Naive thymus-derived CD4-positive, alpha-beta T cell (primary cell): ENCODE measurements at regions not wholly inside any gene's neighbourhood (a gene's known extent, or its start where the extent isn't known, plus 50 kb on each side); places are given as distances from the start of the nearest gene placed in this dataset.

Source experiments
- ATAC-seq: fragments of 150-1000 bp; cut with Tn5 transposase; 2 replicates; pipeline ENCODE4 v1.10.0; 2021; ENCODE audit warnings: mild to moderate bottlenecking, moderate library complexity
- CTCF ChIA-PET: fragments of 350-600 bp; sonication (Branson Sonifier 250); formaldehyde crosslinking; loops from one replicate; lab custom pipeline; 2021; ENCODE audit warnings: antibody characterized with exemption; lab: Charles Lee
- POLR2A ChIA-PET: fragments of 350-600 bp; sonication (Branson Sonifier 250); formaldehyde crosslinking; loops from one replicate; lab custom pipeline; 2021; ENCODE audit warnings: antibody characterized with exemption, inconsistent platforms; lab: Charles Lee
- DNase-seq, 9 donors: peaks; one replicate each; pipeline versions ENCODE4 v3.0.0 to v3.0.0-alpha.2; 2020 to 2022; ENCODE audit warnings: mixed read lengths in 1 of 9
- H3K27ac ChIP-seq: one replicate; pipeline ENCODE4 v1.7.0; 2013; ENCODE audit warnings: mild to moderate bottlenecking, low read depth, low read length, moderate library complexity
- H3K27me3 ChIP-seq, 2 donors: one replicate each; pipeline ENCODE4 v1.7.0; 2013; ENCODE audit warnings: low read length in 2 of 2, mild to moderate bottlenecking in 2 of 2, moderate library complexity in 2 of 2; ENCODE audit not compliant: control insufficient read depth in 2 of 2, insufficient read depth in 2 of 2
- H3K36me3 ChIP-seq, 3 experiments: 1 replicate in 2 of 3; 2 replicates in 1 of 3; pipeline ENCODE4 v1.7.0; 2013; ENCODE audit warnings: low read length in 3 of 3, mild to moderate bottlenecking in 3 of 3, moderate library complexity in 1 of 3; ENCODE audit not compliant: insufficient read depth in 3 of 3, control insufficient read depth in 2 of 3
- H3K4me1 ChIP-seq, 2 donors: one replicate each; pipeline ENCODE4 v1.7.0; 2013; ENCODE audit warnings: low read length in 2 of 2, mild to moderate bottlenecking in 2 of 2, moderate library complexity in 1 of 2; ENCODE audit not compliant: control insufficient read depth in 2 of 2, insufficient read depth in 2 of 2
- H3K4me3 ChIP-seq: 2 replicates; pipeline ENCODE4 v1.7.0; 2013; ENCODE audit warnings: mild to moderate bottlenecking, low read length
- H3K9me3 ChIP-seq, 3 experiments: 1 replicate in 2 of 3; 2 replicates in 1 of 3; pipeline ENCODE4 v1.7.0; 2013; ENCODE audit warnings: low read length in 3 of 3; ENCODE audit not compliant: control insufficient read depth in 2 of 3
- H3K27ac Mint-ChIP-seq, 9 donors: one replicate each; pipeline ENCODE4 v1.8.0; 2020 to 2022; ENCODE audit warnings: mixed read lengths in 9 of 9, mild to moderate bottlenecking in 8 of 9, moderate library complexity in 5 of 9, inconsistent platforms in 2 of 9
- H3K27me3 Mint-ChIP-seq, 5 donors: one replicate each; pipeline ENCODE4 v1.8.0; 2021 to 2022; ENCODE audit warnings: mixed read lengths in 5 of 5, mild to moderate bottlenecking in 1 of 5
- H3K36me3 Mint-ChIP-seq, 5 donors: one replicate each; pipeline ENCODE4 v1.8.0; 2020 to 2022; ENCODE audit warnings: mixed read lengths in 5 of 5, mild to moderate bottlenecking in 3 of 5, inconsistent platforms in 1 of 5
- H3K4me1 Mint-ChIP-seq, 7 donors: one replicate each; pipeline ENCODE4 v1.8.0; 2020 to 2022; ENCODE audit warnings: mixed read lengths in 7 of 7, mild to moderate bottlenecking in 3 of 7, inconsistent platforms in 1 of 7
- H3K4me3 Mint-ChIP-seq, 10 donors: one replicate each; pipeline ENCODE4 v1.8.0; 2020 to 2022; ENCODE audit warnings: mild to moderate bottlenecking in 10 of 10, mixed read lengths in 10 of 10, moderate library complexity in 6 of 10, inconsistent platforms in 2 of 10
- H3K9me3 Mint-ChIP-seq, 11 donors: one replicate each; pipeline ENCODE4 v1.8.0; 2020 to 2022; ENCODE audit warnings: mixed read lengths in 11 of 11, mild to moderate bottlenecking in 4 of 11, inconsistent platforms in 1 of 11, moderate library complexity in 1 of 11
- intact Hi-C, 2 donors: fragments of 100-400 bp; cut with micrococcal nuclease; formaldehyde crosslinking; loops; one replicate each; pipeline ENCODE4 v1.15.1; 2023

DNA sequence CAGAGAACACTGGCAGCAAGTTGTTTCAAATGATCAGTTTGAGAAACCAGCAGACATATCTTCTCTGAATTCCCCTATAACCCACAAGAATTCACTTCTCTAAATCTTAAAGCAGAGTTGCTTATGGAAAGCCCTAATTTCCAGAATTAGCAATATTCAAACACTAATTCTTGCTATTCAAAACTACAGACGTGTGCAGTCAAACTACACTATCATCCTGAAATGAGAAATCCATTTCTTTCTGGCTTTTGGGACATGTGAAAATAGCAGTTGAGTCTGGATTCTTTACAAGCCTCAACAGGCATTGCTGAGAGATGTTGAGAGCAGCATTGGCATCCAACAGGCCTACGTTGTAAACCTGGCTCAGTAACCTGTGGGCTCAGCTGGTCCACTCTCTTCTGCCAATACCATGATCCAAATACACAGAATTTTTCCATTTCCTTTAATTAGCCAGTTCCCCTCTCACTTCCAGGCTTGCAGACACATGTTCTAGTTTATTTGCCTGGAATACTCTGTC lies 74.6 kb upstream of the TMTC1 start:
- H3K4me1 Mint-ChIP-seq = no peaks in the 10 kb centered on the region
- no peaks in the 10 kb centered on the region for H3K36me3 Mint-ChIP-seq
- no peak overlapping the region for H3K4me3 ChIP-seq
- no peak overlapping the region for H3K4me3 Mint-ChIP-seq
- ChIA-PET POLR2A (no interaction called here), CTCF (no interaction called here)
- no peaks in the 10 kb centered on the region for H3K9me3 ChIP-seq
- DNase-seq (no peak), ATAC-seq (no peak)
- no peaks in the 10 kb centered on the region for H3K27me3 ChIP-seq
- H3K27ac ChIP-seq = no peak overlapping the region
- H3K27me3 Mint-ChIP-seq = no peaks in the 10 kb centered on the region
- no peaks in the 10 kb centered on the region for H3K4me1 ChIP-seq
- peaks cover 0 to 9% (median 4%) of the 10 kb centered on the region in 11 donors for H3K9me3 Mint-ChIP-seq
- H3K36me3 ChIP-seq = no peaks in the 10 kb centered on the region
- intact Hi-C loops = no loop called here
- H3K27ac Mint-ChIP-seq = no peak overlapping the region

DNA sequence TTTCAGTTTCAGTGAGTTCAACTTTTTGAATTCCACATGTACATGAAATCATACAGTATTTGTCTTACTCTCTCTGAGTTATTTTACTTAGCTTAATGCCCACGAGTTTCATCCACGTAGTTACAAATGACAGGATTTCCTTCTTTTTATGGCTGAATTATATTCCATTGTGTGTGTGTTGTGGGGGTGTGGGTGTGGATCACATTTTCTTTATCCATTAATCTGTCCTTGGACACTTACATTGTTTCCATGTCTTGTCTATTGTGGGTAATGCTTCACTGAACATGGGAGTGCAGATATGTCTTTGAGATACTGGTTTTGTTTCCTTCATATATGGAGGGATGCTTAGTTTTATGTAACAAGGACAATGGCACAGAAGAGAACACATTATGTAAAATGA lies 63.5 kb upstream of the TMTC1 start:
- ChIA-PET POLR2A (no interaction called here), CTCF (no interaction called here)
- DNase-seq (no peak), ATAC-seq (no peak)
- Histone ChIP-seq H3K27ac (no peak overlapping the region), H3K36me3 (no peaks in the 10 kb centered on the region), H3K4me1 (no peaks in the 10 kb centered on the region), H3K27me3 (no peaks in the 10 kb centered on the region), H3K9me3 (no peaks in the 10 kb centered on the region), H3K4me3 (no peak overlapping the region)
- Mint-ChIP-seq H3K4me1 (no peaks in the 10 kb centered on the region), H3K4me3 (no peak overlapping the region), H3K36me3 (peaks cover 0 to 4% (median 0%) of the 10 kb centered on the region in 5 donors), H3K27ac (no peak overlapping the region), H3K9me3 (peaks cover 3 to 30% (median 13%) of the 10 kb centered on the region in 11 donors), H3K27me3 (no peaks in the 10 kb centered on the region)
- intact Hi-C loops = no loop called here

DNA sequence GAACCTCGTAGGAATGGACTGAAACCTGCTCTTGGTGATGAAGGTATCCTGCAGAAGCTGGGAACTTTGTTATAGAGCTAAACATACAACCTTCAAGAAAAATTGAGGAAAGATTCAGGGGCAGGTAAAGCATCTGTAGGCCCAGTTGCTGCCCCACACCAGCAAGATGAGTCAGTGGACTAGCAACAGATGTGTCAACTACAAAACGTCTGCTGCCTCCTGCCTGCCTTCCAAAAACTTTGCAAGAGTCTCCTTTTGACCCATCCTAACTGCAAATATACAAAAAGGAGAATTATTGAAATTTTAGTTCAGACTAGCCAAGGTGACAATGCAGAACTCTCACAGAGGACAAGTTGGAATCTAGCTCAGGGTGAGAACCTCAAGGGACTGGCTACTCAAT lies 60.9 kb upstream of the TMTC1 start:
- Mint-ChIP-seq H3K4me1 (no peaks in the 10 kb centered on the region), H3K4me3 (no peak overlapping the region), H3K27me3 (no peaks in the 10 kb centered on the region), H3K36me3 (peaks cover 0 to 2% (median 0%) of the 10 kb centered on the region in 5 donors), H3K9me3 (peaks cover 2 to 21% (median 11%) of the 10 kb centered on the region in 11 donors), H3K27ac (no peak overlapping the region)
- no peak for ATAC-seq
- H3K4me3 ChIP-seq = no peak overlapping the region
- no peaks in the 10 kb centered on the region for H3K27me3 ChIP-seq
- CTCF ChIA-PET = no interaction called here
- no peaks in the 10 kb centered on the region for H3K36me3 ChIP-seq
- POLR2A ChIA-PET = no interaction called here
- no peaks in the 10 kb centered on the region for H3K9me3 ChIP-seq
- no peak overlapping the region for H3K27ac ChIP-seq
- intact Hi-C loops = no loop called here
- no peak for DNase-seq
- no peaks in the 10 kb centered on the region for H3K4me1 ChIP-seq

DNA sequence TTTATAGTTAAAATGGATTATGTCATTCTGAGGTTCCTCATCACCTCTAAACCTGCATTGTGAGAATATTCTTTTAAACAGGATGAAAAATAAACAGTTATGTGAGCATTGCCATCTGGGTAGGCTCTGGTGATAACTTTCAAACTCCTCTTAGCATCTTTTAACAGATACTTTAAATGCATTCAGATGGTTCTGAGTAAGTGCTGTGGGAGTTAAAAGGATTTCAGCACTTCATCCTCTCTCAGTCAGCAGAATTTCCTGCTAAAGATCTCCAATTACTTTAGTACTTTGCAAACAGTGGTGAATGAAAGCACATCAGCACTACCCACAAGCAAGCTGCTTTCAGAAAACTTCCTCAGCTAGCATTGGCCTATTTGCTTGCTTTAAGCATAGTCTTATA lies 59.3 kb upstream of the TMTC1 start:
- DNase-seq (no peak), ATAC-seq (no peak)
- ChIA-PET CTCF (no interaction called here), POLR2A (no interaction called here)
- Histone ChIP-seq H3K27ac (no peak overlapping the region), H3K4me3 (no peak overlapping the region), H3K36me3 (no peaks in the 10 kb centered on the region), H3K9me3 (peaks cover 0 to 6% (median 0%) of the 10 kb centered on the region in 3 experiments), H3K27me3 (no peaks in the 10 kb centered on the region), H3K4me1 (no peaks in the 10 kb centered on the region)
- Mint-ChIP-seq H3K36me3 (no peaks in the 10 kb centered on the region), H3K4me1 (no peaks in the 10 kb centered on the region), H3K9me3 (peaks cover 4 to 32% (median 14%) of the 10 kb centered on the region in 11 donors), H3K27ac (no peak overlapping the region), H3K27me3 (no peaks in the 10 kb centered on the region), H3K4me3 (no peak overlapping the region)
- intact Hi-C loops = no loop called here

DNA sequence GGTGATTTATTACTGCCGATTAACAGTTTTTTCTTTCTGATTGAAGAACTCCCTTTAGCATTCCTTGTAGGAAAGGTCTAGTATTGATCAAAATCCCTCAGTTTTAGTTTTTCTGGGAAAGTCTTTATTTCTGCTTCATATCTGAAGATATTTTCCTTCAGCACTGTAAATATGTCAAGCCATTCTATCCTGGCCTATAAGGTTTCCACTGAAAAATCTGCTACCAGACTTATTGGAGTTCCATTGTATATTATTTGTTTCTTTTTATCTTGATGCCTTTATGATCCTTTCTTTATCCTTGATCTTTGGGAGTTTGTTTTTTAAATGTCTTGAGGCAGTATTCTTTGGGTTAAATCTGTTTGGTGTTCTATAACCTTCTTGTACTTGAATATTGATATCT lies 55.0 kb upstream of the TMTC1 start:
- Histone ChIP-seq H3K27me3 (no peaks in the 10 kb centered on the region), H3K4me3 (no peak overlapping the region), H3K9me3 (peaks cover 0 to 6% (median 0%) of the 10 kb centered on the region in 3 experiments), H3K27ac (no peak overlapping the region), H3K4me1 (no peaks in the 10 kb centered on the region), H3K36me3 (no peaks in the 10 kb centered on the region)
- Mint-ChIP-seq H3K9me3 (peaks cover 8 to 47% (median 21%) of the 10 kb centered on the region in 11 donors), H3K4me3 (no peak overlapping the region), H3K36me3 (peaks cover 0 to 4% (median 0%) of the 10 kb centered on the region in 5 donors), H3K27ac (no peak overlapping the region), H3K27me3 (no peaks in the 10 kb centered on the region), H3K4me1 (no peaks in the 10 kb centered on the region)
- ATAC-seq = no peak
- POLR2A ChIA-PET = no interaction called here
- CTCF ChIA-PET = no interaction called here
- intact Hi-C loops = no loop called here
- no peak for DNase-seq
